K562 (cell line): ENCODE measurements at regions not wholly inside any gene's neighbourhood (a gene's known extent, or its start where the extent isn't known, plus 50 kb on each side); places are given as distances from the start of the nearest gene placed in this dataset.

Experiments
- ATAC-seq: fragments of 200-7000 bp; cut with Tn5 transposase; 3 replicates; pipeline ENCODE4 v1.9.1; 2020; ENCODE audit warnings: moderate library complexity
- BruUV-seq: library from RNA; stranded (reverse); fragments of 400-500 nt; replicated peaks from 2 replicates; lab custom pipeline; 2021; lab: Mats Ljungman, UMichigan
- CTCF ChIA-PET: fragments of 300-600 bp; formaldehyde crosslinking; extraction: SDS; loops from one replicate; lab custom pipeline; 2021; ENCODE audit warnings: low intra/inter-chr PET ratio; lab: Yijun Ruan, JAX
- POLR2A ChIA-PET: fragments of 300-600, 350-650 bp; sonication (Branson Sonifier 250); formaldehyde crosslinking; extraction: SDS; loops from one replicate; lab custom pipeline; 2021; ENCODE audit warnings: antibody characterized with exemption, inconsistent platforms; lab: Yijun Ruan, JAX
- DNase-seq, 4 experiments: peaks; one replicate each; pipeline versions ENCODE4 v3.0.0 to v3.0.0-alpha.2; 2011 to 2018; ENCODE audit warnings: low spot score in 3 of 4, mixed read lengths in 3 of 4; ENCODE audit errors: extremely low read depth in 1 of 4
- FAIRE-seq: peaks from 2 replicates; lab custom pipeline; 2011; peaks lifted over from hg19 to GRCh38; lab: Jason Lieb, UNC
- H2AFZ ChIP-seq: 2 replicates; pipeline ENCODE4 v1.6.0; 2011; ENCODE audit warnings: low read depth, low read length, control low read depth, inconsistent platforms
- H3K27ac ChIP-seq: fragments of 200-600 bp; 3 replicates; pipeline ENCODE4 v1.8.0; 2011; ENCODE audit warnings: low read depth, mild to moderate bottlenecking, control low read depth, inconsistent platforms, low read length, moderate library complexity, mixed read lengths; ENCODE audit errors: extremely low read depth
- H3K27me3 ChIP-seq, 2 experiments: fragments of 300-600 bp in 1 of 2; 2 replicates in 1 of 2; 3 replicates in 1 of 2; pipeline versions ENCODE4 v1.6.0 to v1.8.0; 2011; ENCODE audit warnings: inconsistent platforms in 2 of 2, low read length in 2 of 2, mild to moderate bottlenecking in 1 of 2, mixed read lengths in 1 of 2, moderate library complexity in 1 of 2; ENCODE audit not compliant: control insufficient read depth in 2 of 2, insufficient read depth in 2 of 2
- H3K36me3 ChIP-seq: fragments of 300-600 bp; 3 replicates; pipeline ENCODE4 v1.8.0; 2011; ENCODE audit warnings: mild to moderate bottlenecking, low read length, inconsistent platforms; ENCODE audit not compliant: control insufficient read depth, insufficient read depth
- H3K4me1 ChIP-seq, 2 experiments: fragments of 200-600 bp in 1 of 2; replicated peaks in 1 of 2; 2 replicates in 1 of 2; 3 replicates in 1 of 2; pipeline versions ENCODE4 v1.5.1 to v1.8.0; 2011; ENCODE audit warnings: inconsistent platforms in 2 of 2, low read length in 2 of 2, mild to moderate bottlenecking in 1 of 2, mixed read lengths in 1 of 2, moderate library complexity in 1 of 2; ENCODE audit not compliant: control insufficient read depth in 2 of 2, insufficient read depth in 2 of 2
- H3K4me2 ChIP-seq: 2 replicates; pipeline ENCODE4 v1.6.1; 2011; ENCODE audit warnings: low read length, control low read depth, inconsistent platforms, mixed read lengths; ENCODE audit not compliant: insufficient read depth
- H3K4me3 ChIP-seq: fragments of 200-600 bp; sonication (generic), shearing (Covaris generic); 2 replicates; pipeline ENCODE4 v1.5.1; 2016; ENCODE audit warnings: control low read depth, inconsistent platforms
- H3K79me2 ChIP-seq: fragments of 200-600 bp; 3 replicates; pipeline ENCODE4 v1.8.0; 2011; ENCODE audit warnings: low read length, inconsistent platforms; ENCODE audit not compliant: control insufficient read depth, insufficient read depth
- H3K9ac ChIP-seq, 2 experiments: 2 replicates each; pipeline versions ENCODE4 v1.6.0 to v1.6.1; 2011; ENCODE audit warnings: low read depth in 2 of 2, low read length in 2 of 2, control low read depth in 1 of 2, inconsistent platforms in 1 of 2, mild to moderate bottlenecking in 1 of 2, mixed read lengths in 1 of 2; ENCODE audit not compliant: insufficient read depth in 1 of 2
- H3K9me1 ChIP-seq: one replicate; pipeline ENCODE4 v1.6.0; 2011; ENCODE audit warnings: inconsistent platforms, mild to moderate bottlenecking, low read length, moderate library complexity; ENCODE audit not compliant: control insufficient read depth, insufficient read depth
- H3K9me3 ChIP-seq: replicated peaks from 2 replicates; pipeline ENCODE4 v1.5.1; 2011; ENCODE audit warnings: low read depth, low read length, inconsistent platforms; ENCODE audit not compliant: control insufficient read depth, insufficient read depth
- H4K20me1 ChIP-seq: replicated peaks from 2 replicates; pipeline ENCODE4 v1.6.1; 2011; ENCODE audit warnings: low read length, inconsistent platforms, mixed read lengths; ENCODE audit not compliant: control insufficient read depth, insufficient read depth
- ADNP ChIP-seq: fragments of 200-800 bp; sonication (Bioruptor generic); IDR thresholded peaks from 2 replicates; pipeline ENCODE4 v1.6.1; 2016; ENCODE audit warnings: missing genetic modification characterization, missing compliant biosample characterization
- CHD2 ChIP-seq: IDR thresholded peaks from 2 replicates; pipeline ENCODE4 v1.6.1; 2011; ENCODE audit warnings: low read depth, low read length
- HDAC3 ChIP-seq: fragments of 450-650 bp; IDR thresholded peaks from 2 replicates; pipeline ENCODE4 v1.6.1; 2018; ENCODE audit warnings: borderline replicate concordance, mild to moderate bottlenecking, moderate library complexity; ENCODE audit not compliant: partially characterized antibody
- HOXB6 ChIP-seq: fragments of 250-450 bp; sonication (Bioruptor Pico); IDR thresholded peaks from 2 replicates; pipeline ENCODE4 v1.5.1; 2022; ENCODE audit warnings: mild to moderate bottlenecking, borderline replicate concordance
- MXI1 ChIP-seq: IDR thresholded peaks from 2 replicates; pipeline ENCODE4 v1.6.1; 2011; ENCODE audit warnings: low read depth, mild to moderate bottlenecking, improper control_type of control experiment, low read length
- NFE2 ChIP-seq: IDR thresholded peaks from 2 replicates; pipeline ENCODE4 v1.6.1; 2014; ENCODE audit warnings: antibody characterized with exemption, low read depth
- PHF8 ChIP-seq: fragments of 200-600 bp; sonication (generic); IDR thresholded peaks from 2 replicates; pipeline ENCODE4 v1.6.1; 2012; ENCODE audit warnings: mixed run types, mild to moderate bottlenecking, inconsistent platforms, low read length, moderate library complexity, borderline replicate concordance
- RNF2 ChIP-seq: sonication (generic); IDR thresholded peaks from 2 replicates; pipeline ENCODE4 v1.6.1; 2016
- STAG1 ChIP-seq: sonication (generic); formaldehyde crosslinking; IDR thresholded peaks from 2 replicates; pipeline ENCODE4 v1.5.0; 2020; ENCODE audit warnings: missing genetic modification reagents, borderline replicate concordance
- TSC22D4 ChIP-seq: fragments of 450-650 bp; IDR thresholded peaks from 2 replicates; pipeline ENCODE4 v1.6.1; 2016; ENCODE audit warnings: missing genetic modification characterization, missing biosample characterization, control low read depth
- XRCC5 ChIP-seq: fragments of 200-400 bp; formaldehyde crosslinking; IDR thresholded peaks from 2 replicates; pipeline ENCODE4 v1.6.1; 2017; ENCODE audit warnings: low read depth, mild to moderate bottlenecking, low read length
- ZBTB5 ChIP-seq: fragments of 450-650 bp; IDR thresholded peaks from 2 replicates; pipeline ENCODE4 v1.6.1; 2017; ENCODE audit warnings: antibody characterized with exemption
- ZFP1 ChIP-seq: fragments of 450-650 bp; formaldehyde crosslinking; IDR thresholded peaks from 2 replicates; pipeline ENCODE4 v1.4.0; 2020; ENCODE audit warnings: mild to moderate bottlenecking, mixed read lengths
- ZFP91 ChIP-seq: sonication (generic); formaldehyde crosslinking; IDR thresholded peaks from 2 replicates; pipeline ENCODE4 v1.8.0; 2022; ENCODE audit warnings: mild to moderate bottlenecking, missing genetic modification reagents
- ZNF449 ChIP-seq: fragments of 250-450 bp; sonication (Bioruptor Pico); IDR thresholded peaks from 2 replicates; pipeline ENCODE4 v1.8.0; 2022; ENCODE audit warnings: moderate library complexity, mild to moderate bottlenecking, inconsistent platforms
- WGBS: fragments of 100-300 bp; shearing (Covaris generic); methylation state at CpG from one replicate; pipeline ENCODE4 v1.1.6; 2016; ENCODE audit warnings: low coverage, mixed read lengths; ENCODE audit not compliant: insufficient coverage; ENCODE audit errors: missing lambda C conversion rate; 5-methylcytosine and 5-hydroxymethylcytosine counted together
- in situ Hi-C: fragments of 300-500 bp; cut with MboI; formaldehyde crosslinking; loops from 4 replicates; pipeline ENCODE4 v1.15.0; 2018; ENCODE audit warnings: inconsistent platforms, mixed read lengths
- intact Hi-C: fragments of 100-400 bp; cut with micrococcal nuclease; formaldehyde crosslinking; loops from 2 replicates; pipeline ENCODE4 v1.14.2; 2022
- TF ChIP-seq, protein P1 (sequence below): fragments of 150-350 bp; IDR thresholded peaks from 2 replicates; pipeline ENCODE4 v1.6.1; 2014; ENCODE audit warnings: low read depth, mild to moderate bottlenecking, low read length, borderline replicate concordance

- no peaks in the 10 kb centered on the region; the same call in 1 of the 2 replicates for H3K9me3 ChIP-seq
- H3K4me1 ChIP-seq = no peaks in the 10 kb centered on the region
- ATAC-seq (no peak), DNase-seq (no peak), FAIRE-seq (no peak)
- intact Hi-C loops (no loop called here), in situ Hi-C loops (no loop called here)
- H2AFZ ChIP-seq = no peak overlapping the region
- no peaks in the 10 kb centered on the region for H3K36me3 ChIP-seq
- no peak overlapping the region for H3K27ac ChIP-seq
- WGBS = 0% methylated on average over 3 of the region's 3 CpGs
- BruUV-seq = no TSS peak
- CTCF ChIA-PET = no interaction called here
- no peak overlapping the region for H3K9ac ChIP-seq
- no peaks in the 10 kb centered on the region for H3K27me3 ChIP-seq
- POLR2A ChIA-PET = no interaction called here
- no peak overlapping the region for H3K4me3 ChIP-seq
- H3K79me2 ChIP-seq = no peaks in the 10 kb centered on the region
- H4K20me1 ChIP-seq = no peaks in the 10 kb centered on the region
- no peak overlapping the region for H3K4me2 ChIP-seq
- no peaks in the 10 kb centered on the region for H3K9me1 ChIP-seq
- TF ChIP-seq CHD2 = no peak
- TF ChIP-seq ZNF449 (CRISPR knock-in tag) = no peak
- no peak for TF ChIP-seq MXI1
- TF ChIP-seq, protein P1, sequence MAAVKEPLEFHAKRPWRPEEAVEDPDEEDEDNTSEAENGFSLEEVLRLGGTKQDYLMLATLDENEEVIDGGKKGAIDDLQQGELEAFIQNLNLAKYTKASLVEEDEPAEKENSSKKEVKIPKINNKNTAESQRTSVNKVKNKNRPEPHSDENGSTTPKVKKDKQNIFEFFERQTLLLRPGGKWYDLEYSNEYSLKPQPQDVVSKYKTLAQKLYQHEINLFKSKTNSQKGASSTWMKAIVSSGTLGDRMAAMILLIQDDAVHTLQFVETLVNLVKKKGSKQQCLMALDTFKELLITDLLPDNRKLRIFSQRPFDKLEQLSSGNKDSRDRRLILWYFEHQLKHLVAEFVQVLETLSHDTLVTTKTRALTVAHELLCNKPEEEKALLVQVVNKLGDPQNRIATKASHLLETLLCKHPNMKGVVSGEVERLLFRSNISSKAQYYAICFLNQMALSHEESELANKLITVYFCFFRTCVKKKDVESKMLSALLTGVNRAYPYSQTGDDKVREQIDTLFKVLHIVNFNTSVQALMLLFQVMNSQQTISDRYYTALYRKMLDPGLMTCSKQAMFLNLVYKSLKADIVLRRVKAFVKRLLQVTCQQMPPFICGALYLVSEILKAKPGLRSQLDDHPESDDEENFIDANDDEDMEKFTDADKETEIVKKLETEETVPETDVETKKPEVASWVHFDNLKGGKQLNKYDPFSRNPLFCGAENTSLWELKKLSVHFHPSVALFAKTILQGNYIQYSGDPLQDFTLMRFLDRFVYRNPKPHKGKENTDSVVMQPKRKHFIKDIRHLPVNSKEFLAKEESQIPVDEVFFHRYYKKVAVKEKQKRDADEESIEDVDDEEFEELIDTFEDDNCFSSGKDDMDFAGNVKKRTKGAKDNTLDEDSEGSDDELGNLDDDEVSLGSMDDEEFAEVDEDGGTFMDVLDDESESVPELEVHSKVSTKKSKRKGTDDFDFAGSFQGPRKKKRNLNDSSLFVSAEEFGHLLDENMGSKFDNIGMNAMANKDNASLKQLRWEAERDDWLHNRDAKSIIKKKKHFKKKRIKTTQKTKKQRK = no peak
- no peak for TF ChIP-seq HDAC3
- no peak for TF ChIP-seq XRCC5
- TF ChIP-seq ZBTB5 = no peak
- no peak for TF ChIP-seq RNF2
- no peak for TF ChIP-seq TSC22D4 (tag)
- TF ChIP-seq HOXB6 (CRISPR knock-in tag) = no peak
- TF ChIP-seq PHF8 = no peak
- no peak for TF ChIP-seq NFE2
- TF ChIP-seq ADNP (tag) = no peak
- TF ChIP-seq ZFP1 = no peak
- TF ChIP-seq ZFP91 (CRISPR knock-in tag) = no peak
- TF ChIP-seq STAG1 (CRISPR knock-in tag) = no peak
Observed at GRCh38 chr1:60225486-60225885, 151.9 kb upstream of the C1orf87 start.
